RWPE1 (cell line): ENCODE measurements at regions not wholly inside any gene's neighbourhood (a gene's known extent, or its start where the extent isn't known, plus 50 kb on each side); places are given as distances from the start of the nearest gene placed in this dataset.
A peak's percentile ranks its signal among the peaks of the same experiment; 100 is the strongest.

Source experiments
- CTCF ChIA-PET: fragments of 350-600 bp; sonication (Branson Sonifier 250); formaldehyde crosslinking; extraction: SDS; loops from one replicate; lab custom pipeline; 2021; lab: Yijun Ruan, JAX
- POLR2A ChIA-PET: fragments of 400-600 bp; formaldehyde crosslinking; extraction: SDS; loops from one replicate; lab custom pipeline; 2020; ENCODE audit warnings: antibody characterized with exemption; ENCODE audit not compliant: low non-redundant PET; lab: Yijun Ruan, JAX
- DNase-seq: peaks from one replicate; pipeline ENCODE4 v3.0.0; 2012; ENCODE audit warnings: low spot score
- H3K27ac ChIP-seq: fragments of 450-650 bp; 2 replicates; pipeline ENCODE4 v1.5.1; 2017
- CTCF ChIP-seq: fragments of 450-650 bp; conservative IDR thresholded peaks from 2 replicates; pipeline ENCODE4 v1.5.1; 2017; ENCODE audit warnings: low read depth, mild to moderate bottlenecking

DNA sequence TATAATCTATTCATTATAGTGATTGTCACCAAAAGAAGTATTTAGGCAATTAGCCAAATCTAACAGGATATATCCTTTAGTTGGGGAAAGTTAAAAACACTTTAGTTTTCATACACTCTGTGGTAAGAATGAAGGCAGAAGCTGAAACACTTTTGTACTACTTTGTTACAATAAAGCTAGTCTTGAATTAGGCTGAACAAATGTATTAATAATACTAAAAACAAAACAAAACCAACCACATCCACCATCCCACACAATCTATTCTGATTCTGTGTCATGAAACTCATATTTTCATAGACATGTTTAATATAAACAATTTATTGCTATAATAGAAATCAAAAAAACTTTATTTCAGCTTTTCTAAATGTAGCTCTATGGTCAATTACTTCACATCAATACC is 508.8 kb downstream of the ZEB2 start:
- POLR2A ChIA-PET: no interaction called here
- CTCF ChIA-PET: no interaction called here
- H3K27ac ChIP-seq: no peak overlapping the region
- DNase-seq: no peak
- no peak for TF ChIP-seq CTCF

DNA sequence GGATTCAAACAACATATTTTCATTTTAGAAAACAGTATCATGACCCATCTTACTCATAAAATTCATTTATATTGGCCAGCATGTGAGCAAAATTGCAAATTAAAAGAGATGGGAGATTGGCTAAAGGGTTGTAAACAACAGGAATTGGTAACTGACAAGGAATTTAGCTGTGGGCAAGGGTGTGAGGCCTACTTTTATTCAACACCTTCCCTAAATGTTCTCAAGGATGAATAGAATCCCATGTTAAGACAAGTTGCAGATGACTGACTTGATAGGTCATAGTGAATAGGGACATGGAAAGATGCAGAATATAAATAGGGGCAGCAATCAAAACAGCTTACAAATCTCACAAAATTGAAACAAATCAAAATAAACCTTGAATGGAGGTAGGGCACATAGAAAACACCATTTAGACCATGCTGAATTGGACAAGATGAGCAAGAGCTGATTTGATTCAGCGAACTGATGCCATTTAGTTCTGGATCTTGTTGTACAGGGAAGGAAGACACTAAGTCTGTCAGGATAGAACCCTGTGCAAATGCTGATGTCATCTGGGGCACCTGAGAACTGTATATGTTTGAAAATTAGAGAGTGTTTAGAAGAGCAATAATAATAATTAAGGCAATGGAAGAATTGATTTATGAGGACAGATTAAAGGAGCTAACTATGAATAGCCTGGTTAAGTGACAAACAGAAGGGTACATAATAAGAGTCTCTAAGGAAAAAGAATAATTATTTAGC is 509.7 kb downstream of the ZEB2 start:
- DNase-seq: peak; percentile 3
- H3K27ac ChIP-seq: no peak overlapping the region
- CTCF ChIA-PET: interaction anchor here (0.7 kb wide), 1 partner anchor 107 kb away, joined by 5 read pairs; no protein-coding TSS in a partner anchor
- POLR2A ChIA-PET: no interaction called here
- no peak for TF ChIP-seq CTCF

- TF ChIP-seq CTCF: no peak
- CTCF ChIA-PET: no interaction called here
These were observed 513.8 kb downstream of the ZEB2 start for GRCh38 chr2:144006139-144006538.

GRCh38 chr2:144004742-144005141 is 515.2 kb downstream of the ZEB2 start:
- no peak for DNase-seq
- TF ChIP-seq CTCF: no peak
- ChIA-PET CTCF (no interaction called here), POLR2A (no interaction called here)
- H3K27ac ChIP-seq: no peak overlapping the region

More at GRCh38 chr2:144006139-144006538, 513.8 kb downstream of the ZEB2 start:
- H3K27ac ChIP-seq: no peak overlapping the region
- POLR2A ChIA-PET: no interaction called here
- no peak for DNase-seq

DNA sequence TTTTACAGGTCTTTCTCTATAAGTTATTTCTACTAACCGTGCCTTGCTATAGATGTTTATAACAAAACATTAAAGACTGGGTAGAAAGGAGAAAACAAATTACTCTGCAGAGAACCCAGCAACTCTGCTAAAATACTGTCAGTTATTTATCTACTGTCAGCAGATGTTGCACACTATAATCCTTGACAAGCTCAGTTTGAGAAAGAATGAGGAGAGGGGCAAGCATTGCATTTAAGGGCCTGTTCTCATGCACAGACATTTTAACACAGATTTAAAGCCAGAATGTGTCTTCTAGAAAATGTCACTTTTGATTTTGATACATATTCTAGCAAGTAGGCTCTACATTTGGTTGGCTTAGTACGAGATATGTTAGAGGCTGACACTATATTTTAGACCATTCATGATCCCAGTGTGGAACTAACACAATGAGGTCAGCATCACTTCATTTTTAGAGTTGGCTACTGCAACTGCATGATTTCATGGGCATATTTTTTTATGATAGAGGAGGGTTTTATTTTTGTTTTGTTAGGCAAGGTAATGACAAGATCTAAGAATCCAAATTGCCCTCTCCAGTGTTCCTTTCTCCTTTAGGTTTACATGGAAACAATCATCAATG is 516.4 kb downstream of the ZEB2 start:
- POLR2A ChIA-PET: no interaction called here
- TF ChIP-seq CTCF: no peak
- no peak overlapping the region for H3K27ac ChIP-seq
- no peak for DNase-seq
- CTCF ChIA-PET: no interaction called here

DNA sequence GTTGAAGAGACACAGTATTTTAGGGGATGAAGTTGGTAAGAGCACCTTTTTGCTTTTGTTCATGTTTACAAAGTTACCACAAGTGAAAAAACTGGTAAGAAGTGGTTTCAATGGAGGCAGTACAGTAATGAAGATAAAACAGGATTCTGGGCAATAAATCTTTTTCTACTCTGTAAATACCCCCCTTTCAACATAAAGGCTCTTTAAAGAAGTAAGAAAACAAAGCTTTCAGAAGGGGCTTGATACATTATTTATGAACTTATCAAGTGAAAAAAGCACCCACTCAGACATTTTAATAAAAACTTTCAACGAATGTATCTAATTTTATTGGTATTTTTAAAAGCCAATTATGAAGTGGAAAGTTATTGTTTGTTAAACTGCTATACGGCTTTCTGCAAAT is 522.9 kb downstream of the ZEB2 start:
- DNase-seq: no peak
- CTCF ChIA-PET: no interaction called here
- no peak overlapping the region for H3K27ac ChIP-seq
- no peak for TF ChIP-seq CTCF
- POLR2A ChIA-PET: no interaction called here
